GM23248 (cell line): ENCODE measurements at regions not wholly inside any gene's neighbourhood (a gene's known extent, or its start where the extent isn't known, plus 50 kb on each side); places are given as distances from the start of the nearest gene placed in this dataset.
"Not testable (repeated sequence)": the region's sequence is repeated elsewhere in the genome, so short reads cannot be mapped to it uniquely, and the experiment has no call there.

Experiments used
- DNase-seq: peaks from one replicate; pipeline ENCODE4 v3.0.0-alpha.2; 2015
- H2AFZ ChIP-seq: fragments of 200-600 bp; sonication (generic); 2 replicates; pipeline ENCODE4 v1.6.1; 2016; ENCODE audit warnings: antibody characterized with exemption
- H3F3A ChIP-seq: fragments of 200-600 bp; sonication (generic); 2 replicates; pipeline ENCODE4 v1.6.1; 2016; ENCODE audit warnings: mild to moderate bottlenecking, antibody characterized with exemption, mixed run types; ENCODE audit not compliant: insufficient read depth
- H3K27ac ChIP-seq: fragments of 200-600 bp; sonication (generic); 2 replicates; pipeline ENCODE4 v1.5.1; 2016; ENCODE audit warnings: mild to moderate bottlenecking
- H3K27me3 ChIP-seq: fragments of 200-600 bp; sonication (generic); replicated peaks from 2 replicates; pipeline ENCODE4 v1.6.1; 2016; ENCODE audit warnings: mild to moderate bottlenecking; ENCODE audit not compliant: insufficient read depth
- H3K36me3 ChIP-seq: fragments of 200-600 bp; sonication (generic); 2 replicates; pipeline ENCODE4 v1.6.1; 2016; ENCODE audit warnings: low read depth, mild to moderate bottlenecking
- H3K4me1 ChIP-seq: fragments of 200-600 bp; sonication (generic); 2 replicates; pipeline ENCODE4 v1.6.1; 2016; ENCODE audit warnings: mild to moderate bottlenecking; ENCODE audit not compliant: insufficient read depth
- H3K4me2 ChIP-seq: fragments of 200-600 bp; sonication (generic); one replicate; pipeline ENCODE4 v1.6.1; 2016; ENCODE audit warnings: mild to moderate bottlenecking; ENCODE audit not compliant: unreplicated experiment
- H3K4me3 ChIP-seq: fragments of 200-600 bp; sonication (generic); 2 replicates; pipeline ENCODE4 v1.5.1; 2016; ENCODE audit warnings: mild to moderate bottlenecking
- H3K79me2 ChIP-seq: fragments of 200-600 bp; sonication (generic); 2 replicates; pipeline ENCODE4 v1.6.1; 2016; ENCODE audit warnings: mild to moderate bottlenecking; ENCODE audit not compliant: insufficient read depth
- H3K9ac ChIP-seq: fragments of 200-600 bp; sonication (generic); 2 replicates; pipeline ENCODE4 v1.6.1; 2016; ENCODE audit warnings: mild to moderate bottlenecking
- H3K9me2 ChIP-seq: fragments of 200-600 bp; sonication (generic); 2 replicates; pipeline ENCODE4 v1.6.1; 2016; ENCODE audit warnings: mixed run types, mild to moderate bottlenecking, moderate library complexity; ENCODE audit not compliant: insufficient read depth
- H3K9me3 ChIP-seq: fragments of 200-600 bp; sonication (generic); one replicate; pipeline ENCODE4 v1.6.1; 2017; ENCODE audit warnings: low read depth
- H4K20me1 ChIP-seq: fragments of 200-600 bp; sonication (generic); 2 replicates; pipeline ENCODE4 v1.6.0; 2016; ENCODE audit not compliant: insufficient read depth
- EZH2 ChIP-seq: fragments of 200-600 bp; sonication (generic); IDR thresholded peaks from 2 replicates; pipeline ENCODE4 v1.6.1; 2018; ENCODE audit warnings: antibody characterized with exemption, mild to moderate bottlenecking; ENCODE audit not compliant: insufficient read depth, poor library complexity, severe bottlenecking
- EZH2phosphoT487 ChIP-seq: fragments of 200-600 bp; sonication (generic); IDR thresholded peaks from 2 replicates; pipeline ENCODE4 v1.6.1; 2018; ENCODE audit warnings: antibody characterized with exemption, moderate library complexity, mild to moderate bottlenecking, low read depth; ENCODE audit not compliant: insufficient read depth
- WGBS, 2 experiments: methylation state at CpG; one replicate each; pipeline ENCODE4 v1.1.6; 2015 to 2017; ENCODE audit warnings: low lambda C conversion rate in 2 of 2, low coverage in 1 of 2; ENCODE audit errors: missing lambda C conversion rate in 2 of 2; 5-methylcytosine and 5-hydroxymethylcytosine counted together
- in situ Hi-C: fragments of 300-500 bp; cut with MboI; formaldehyde crosslinking; loops from 2 replicates; pipeline ENCODE4 v1.15.0; 2020

- no peaks in the 10 kb centered on the region for H3K9me2 ChIP-seq
- no peaks in the 10 kb centered on the region for H3K27me3 ChIP-seq
- 20 to 33% methylated on average over 2 of the region's 2 CpGs for WGBS, 2 experiments
- peak; percentile 75 for DNase-seq
- peaks cover 22% of the 10 kb centered on the region for H3F3A ChIP-seq
- no peak overlapping the region for H3K9ac ChIP-seq
- no peaks in the 10 kb centered on the region for H3K79me2 ChIP-seq
- H3K4me2 ChIP-seq, result peak overlapping the region; percentile 61
- in situ Hi-C loops, result no loop called here
- H3K27ac ChIP-seq, result peak overlapping the region; percentile 45
- no peaks in the 10 kb centered on the region for H4K20me1 ChIP-seq
- TF ChIP-seq EZH2 (no peak), EZH2phosphoT487 (no peak)
- no peaks in the 10 kb centered on the region for H3K36me3 ChIP-seq
- no peak overlapping the region for H2AFZ ChIP-seq
- no peaks in the 10 kb centered on the region for H3K9me3 ChIP-seq
- H3K4me1 ChIP-seq, result peaks cover 34% of the 10 kb centered on the region
- peak overlapping the region; percentile 38; the same call in 1 of the 2 replicates for H3K4me3 ChIP-seq
These were observed 89.0 kb upstream of the PIP4K2A start for GRCh38 chr10:22803261-22803885.

DNA sequence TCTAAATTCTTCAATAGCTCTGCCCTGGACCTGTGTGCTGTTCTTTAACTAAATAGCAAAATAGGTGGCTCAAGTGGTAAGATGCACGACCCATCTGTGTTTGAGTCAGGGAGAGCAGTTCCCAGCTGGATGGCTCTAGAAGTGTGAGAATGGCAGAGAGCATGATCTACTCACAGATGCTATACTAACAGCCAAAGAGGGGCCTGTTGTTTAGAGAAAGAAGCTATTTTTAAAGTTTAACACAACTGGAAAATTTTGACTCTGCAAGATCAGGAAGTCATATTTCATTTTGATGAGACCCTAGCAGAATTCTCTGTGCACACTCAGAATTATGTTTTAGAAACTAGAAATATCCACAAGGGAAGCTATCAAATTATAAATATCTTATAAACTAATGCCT, 87.4 kb upstream of the PIP4K2A start:
- H4K20me1 ChIP-seq, result no peaks in the 10 kb centered on the region
- in situ Hi-C loops, result no loop called here
- no peaks in the 10 kb centered on the region for H3K36me3 ChIP-seq
- H3K4me2 ChIP-seq, result no peak overlapping the region
- no peaks in the 10 kb centered on the region for H3K79me2 ChIP-seq
- H3K9me3 ChIP-seq, result no peaks in the 10 kb centered on the region
- H3K27me3 ChIP-seq, result no peaks in the 10 kb centered on the region
- no peak overlapping the region for H3K9ac ChIP-seq
- TF ChIP-seq EZH2 (no peak), EZH2phosphoT487 (no peak)
- H3F3A ChIP-seq, result peaks cover 22% of the 10 kb centered on the region
- peaks cover 34% of the 10 kb centered on the region for H3K4me1 ChIP-seq
- no peaks in the 10 kb centered on the region for H3K9me2 ChIP-seq
- no peak overlapping the region for H3K27ac ChIP-seq
- WGBS, 2 experiments, result 64 to 75% methylated on average over 1 of the region's 1 CpG
- H3K4me3 ChIP-seq, result no peak overlapping the region
- no peak overlapping the region for H2AFZ ChIP-seq
- no peak for DNase-seq

DNA sequence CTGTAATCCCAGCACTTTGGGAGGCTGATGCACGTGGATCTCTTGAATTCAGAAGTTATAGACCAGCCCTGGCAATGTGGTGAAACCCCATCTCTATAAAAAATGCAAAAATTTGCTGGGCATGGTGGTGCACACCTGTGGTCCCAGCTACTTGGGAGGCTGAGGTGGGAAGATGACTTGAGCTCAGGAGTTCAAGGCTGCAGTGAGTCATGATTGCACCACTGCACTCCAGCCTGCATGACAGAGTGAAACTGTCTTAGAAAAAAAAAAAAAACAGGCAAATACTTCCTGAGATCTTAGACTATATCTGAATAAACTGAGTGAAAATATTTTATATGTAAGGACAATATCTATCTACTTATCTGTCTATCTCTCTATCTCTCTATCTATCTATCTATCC, 83.4 kb upstream of the PIP4K2A start:
- H4K20me1 ChIP-seq, H3K9ac ChIP-seq, H3K4me3 ChIP-seq, H3F3A ChIP-seq, H3K27me3 ChIP-seq, H3K4me1 ChIP-seq, H3K4me2 ChIP-seq, H3K9me3 ChIP-seq, H3K79me2 ChIP-seq, H3K27ac ChIP-seq, H3K36me3 ChIP-seq, DNase-seq, in situ Hi-C loops, H2AFZ ChIP-seq, H3K9me2 ChIP-seq: not testable (repeated sequence)
- 27 to 41% methylated on average over 1 of the region's 1 CpG for WGBS, 2 experiments

DNA sequence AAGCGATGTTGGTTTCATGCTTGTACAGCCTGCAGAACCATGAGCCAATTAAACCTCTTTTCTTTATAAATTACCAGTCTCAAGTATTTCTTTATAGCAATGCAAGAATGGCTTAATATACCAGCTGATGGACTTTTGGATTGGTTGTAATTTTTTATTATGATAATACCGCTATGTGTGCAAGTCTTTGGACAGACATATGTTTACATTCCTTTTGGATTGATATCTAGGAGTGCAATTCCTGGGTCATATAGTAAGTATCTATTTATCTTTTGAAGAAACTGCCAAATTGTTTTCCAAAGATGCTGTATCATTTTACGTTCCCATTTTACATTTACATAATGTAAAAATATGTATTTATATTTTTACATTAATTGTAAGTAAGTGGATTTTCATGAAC, 81.2 kb upstream of the PIP4K2A start:
- Histone ChIP-seq H4K20me1 (no peaks in the 10 kb centered on the region), H3K9me2 (no peaks in the 10 kb centered on the region), H3K4me1 (no peaks in the 10 kb centered on the region), H3K4me2 (no peak overlapping the region), H3K79me2 (no peaks in the 10 kb centered on the region), H3K36me3 (no peaks in the 10 kb centered on the region), H3K27me3 (no peaks in the 10 kb centered on the region), H2AFZ (no peak overlapping the region), H3K4me3 (no peak overlapping the region), H3K9me3 (no peaks in the 10 kb centered on the region), H3K27ac (no peak overlapping the region), H3K9ac (no peak overlapping the region), H3F3A (no peaks in the 10 kb centered on the region)
- TF ChIP-seq EZH2 (no peak), EZH2phosphoT487 (no peak)
- in situ Hi-C loops, result no loop called here
- whole genome bisulfite sequencing, 2 experiments, result 89 to 95% methylated on average over 3 of the region's 3 CpGs
- no peak for DNase-seq

DNA sequence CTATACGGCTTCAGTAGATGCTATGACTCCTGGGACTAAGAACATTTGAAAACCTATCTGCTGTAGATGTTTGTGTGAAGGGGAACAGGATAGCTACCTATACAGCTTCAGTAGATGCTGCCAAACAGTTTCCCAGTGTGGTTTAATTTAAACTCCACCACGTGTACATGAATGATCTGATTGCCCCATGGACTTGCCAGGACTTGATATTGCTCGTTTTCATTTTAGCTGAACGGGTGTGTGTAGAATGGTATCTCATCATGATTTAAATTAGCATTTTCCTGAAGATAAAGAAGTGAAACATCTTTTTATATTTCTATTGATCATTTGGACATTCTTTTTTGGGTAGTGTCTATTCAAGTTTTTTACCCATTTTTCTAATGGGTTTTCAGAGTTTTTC, 77.8 kb upstream of the PIP4K2A start:
- no peaks in the 10 kb centered on the region for H4K20me1 ChIP-seq
- H3K27me3 ChIP-seq, result no peaks in the 10 kb centered on the region
- no peak for DNase-seq
- H3K4me3 ChIP-seq, result no peak overlapping the region
- no peak for TF ChIP-seq EZH2phosphoT487
- no peak for TF ChIP-seq EZH2
- no peaks in the 10 kb centered on the region for H3K79me2 ChIP-seq
- H3K9me3 ChIP-seq, result no peaks in the 10 kb centered on the region
- no peak overlapping the region for H3K4me2 ChIP-seq
- in situ Hi-C loops, result no loop called here
- no peaks in the 10 kb centered on the region for H3K4me1 ChIP-seq
- H3K36me3 ChIP-seq, result no peaks in the 10 kb centered on the region
- H2AFZ ChIP-seq, result no peak overlapping the region
- no peak overlapping the region for H3K27ac ChIP-seq
- no peak overlapping the region for H3K9ac ChIP-seq
- WGBS, 2 experiments, result 62 to 64% methylated on average over 4 of the region's 4 CpGs
- H3F3A ChIP-seq, result no peaks in the 10 kb centered on the region
- no peaks in the 10 kb centered on the region for H3K9me2 ChIP-seq
